ENCODE measurements at regions not wholly inside any gene's neighbourhood (a gene's known extent, or its start where the extent isn't known, plus 50 kb on each side); places are given as distances from the start of the nearest gene placed in this dataset.

- TF ChIP-seq CTCF (IDR thresholded peaks at IDR 0.05; ENCODE audit: low read length) (no peak), EZH2 (IDR thresholded peaks at IDR 0.05; ENCODE audit: borderline replicate concordance, low read length) (no peak)
These were observed 520.0 kb upstream of the TCF4 start for GRCh38 chr18:56107821-56108477.

Measured in OCI-LY1 (cell line).